Stimulated activated CD4-positive, alpha-beta T cell treated with anti-CD3 and anti-CD28 coated beads, Interleukin-2, amount 100 ng/mL, for 48 hours (primary cell): ENCODE measurements at regions not wholly inside any gene's neighbourhood (a gene's known extent, or its start where the extent isn't known, plus 50 kb on each side); places are given as distances from the start of the nearest gene placed in this dataset.

Source experiments
- DNase-seq, 2 donors: peaks; one replicate each; pipeline ENCODE4 v3.0.0-alpha.2; 2020

DNA sequence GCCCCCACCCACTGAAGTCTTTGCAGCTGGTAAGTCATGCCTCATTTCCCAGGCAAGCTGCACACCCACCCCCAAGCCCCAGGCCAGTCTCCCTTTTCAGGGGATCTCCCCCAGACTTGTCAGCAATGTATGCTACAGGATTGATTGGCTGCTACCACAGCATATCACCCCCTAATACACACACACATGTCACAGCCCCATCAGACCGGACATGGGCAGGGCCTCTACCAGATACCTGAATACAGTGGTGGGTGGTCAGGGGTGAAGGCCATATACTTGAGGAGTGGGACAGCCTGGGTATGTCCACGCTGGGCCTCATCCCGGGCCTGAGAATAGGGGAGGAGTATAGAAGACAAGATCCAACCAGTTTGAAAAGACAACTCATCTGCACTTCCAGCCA is 63.4 kb upstream of the ARAP3 start:
- DNase-seq, result no peak

- no peak for DNase-seq
These were observed 61.8 kb upstream of the ARAP3 start for GRCh38 chr5:141743866-141744272.

DNA sequence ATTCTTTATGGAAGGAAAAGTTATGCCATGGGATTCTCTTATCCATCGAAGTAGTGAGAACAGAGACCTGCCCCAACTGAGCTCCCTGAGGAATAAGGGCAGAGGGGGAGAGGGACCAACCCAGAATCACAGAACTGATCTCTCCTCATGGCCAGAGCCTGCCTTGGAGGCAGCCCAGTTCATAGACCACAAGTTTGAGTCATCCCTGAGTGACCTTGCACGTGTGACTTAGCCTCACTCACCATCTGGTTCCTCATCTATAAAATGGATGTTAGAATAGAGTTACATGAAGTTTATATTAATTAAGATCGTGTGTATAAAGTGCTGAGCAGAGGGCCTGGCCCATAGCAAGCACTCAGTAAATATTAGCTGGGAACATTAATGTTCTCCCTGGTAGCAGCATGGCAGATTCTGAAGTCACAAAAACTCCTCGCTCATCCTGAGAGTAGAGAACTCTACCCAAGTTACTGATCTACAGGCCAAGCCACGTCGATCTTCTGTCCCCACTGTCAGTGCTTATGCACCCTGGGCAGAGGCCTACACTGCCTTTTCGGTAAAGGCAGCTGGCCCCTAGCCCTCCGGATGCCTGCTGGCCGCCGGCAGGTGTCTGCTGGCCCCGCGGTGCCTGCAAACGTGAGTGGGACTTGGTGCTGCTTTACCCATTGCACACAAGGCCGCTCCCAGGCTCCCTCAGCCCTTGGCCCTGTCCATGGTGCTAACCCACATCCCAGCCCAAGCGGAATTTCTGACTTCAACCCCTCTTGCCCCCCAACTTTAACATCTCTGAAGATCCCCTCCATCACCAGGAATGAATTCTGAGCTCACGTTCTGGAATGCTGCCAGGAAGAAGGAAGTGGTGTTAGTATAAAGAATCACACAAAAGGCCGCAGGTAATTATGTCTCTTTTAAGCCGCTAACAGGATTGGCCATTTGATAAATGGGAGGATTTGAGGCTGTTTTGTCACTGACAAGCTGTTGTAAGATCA is 61.1 kb upstream of the ARAP3 start:
- DNase-seq, result peak in 1 of 2 donors; percentile 9

DNA sequence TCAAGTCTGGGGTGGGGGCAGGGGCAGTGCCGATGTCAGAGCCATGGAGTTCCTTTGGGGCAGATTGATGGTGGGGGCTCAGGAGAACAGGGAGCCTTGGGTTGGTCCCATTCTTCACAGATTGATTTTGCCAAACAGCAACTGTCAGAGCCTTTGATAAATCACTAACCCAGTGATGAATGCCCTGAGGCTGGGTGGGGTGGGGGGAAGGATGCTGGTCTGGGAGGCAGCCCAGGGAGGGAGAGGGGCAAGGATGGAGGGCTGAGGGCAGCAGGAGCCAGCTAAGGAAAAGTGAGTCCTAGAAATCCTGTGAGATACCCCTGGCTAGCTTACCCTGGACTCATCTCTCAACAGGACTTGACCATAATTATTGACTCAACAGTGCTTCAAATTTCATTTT is 60.1 kb upstream of the ARAP3 start:
- no peak for DNase-seq

- DNase-seq, result no peak
These were observed 58.9 kb upstream of the ARAP3 start for GRCh38 chr5:141740885-141741284.

- DNase-seq, result no peak
These were observed 55.5 kb upstream of the ARAP3 start for GRCh38 chr5:141737535-141737934.

- no peak for DNase-seq
These were observed 53.8 kb upstream of the ARAP3 start for GRCh38 chr5:141735823-141736222.

- DNase-seq, result peak; percentile 15 to 37
These were observed 52.6 kb upstream of the ARAP3 start for GRCh38 chr5:141734501-141735229.

GRCh38 chr5:141733198-141733597 is 51.2 kb upstream of the ARAP3 start:
- no peak for DNase-seq

DNA sequence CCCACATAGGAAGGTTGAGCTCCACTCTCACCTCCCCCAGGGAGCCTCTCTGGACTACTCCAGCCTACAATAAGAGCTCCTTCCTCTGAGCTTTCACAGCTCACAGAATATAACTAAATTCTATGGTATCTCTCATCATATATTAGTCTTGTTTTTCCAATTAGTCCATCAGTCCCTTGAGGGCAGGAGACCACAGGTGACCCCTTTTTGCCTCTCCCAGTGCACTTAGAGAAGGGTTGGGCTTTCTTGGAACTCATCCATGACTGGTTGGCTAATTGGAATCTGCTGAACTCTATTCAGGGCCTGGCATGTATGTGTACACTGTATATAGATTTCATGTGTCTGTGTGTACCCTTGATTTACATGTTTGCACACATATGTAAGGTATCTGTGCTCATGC is 50.4 kb upstream of the ARAP3 start:
- no peak for DNase-seq
